ENCODE measurements at regions not wholly inside any gene's neighbourhood (a gene's known extent, or its start where the extent isn't known, plus 50 kb on each side); places are given as distances from the start of the nearest gene placed in this dataset.

- TF ChIP-seq EZH2 (IDR thresholded peaks at IDR 0.05; ENCODE audit: low read length, missing control alignments) = no peak
- TF ChIP-seq CTCF (conservative IDR thresholded peaks at IDR 0.05 in 1 of 2, IDR thresholded peaks at IDR 0.05 in 1 of 2; ENCODE audit: low read depth in 1 of 2, low read length in 2 of 2) = no peak
- no peak for DNase-seq (ENCODE audit: low read depth in 2 of 2)
- Histone ChIP-seq H3K36me3 (ENCODE audit: control insufficient read depth, insufficient read depth, low read length) (no peaks in the 10 kb centered on the region), H3K27me3 (ENCODE audit: control insufficient read depth, insufficient read depth, low read length) (peaks cover 2% of the 10 kb centered on the region), H3K27ac (ENCODE audit: insufficient read depth, low read length) (no peak overlapping the region), H3K9me3 (ENCODE audit: control insufficient read depth, insufficient read depth, low read depth, low read length) (no peaks in the 10 kb centered on the region), H3K4me3 (replicated peaks in 1 of 4; ENCODE audit: control extremely low read depth in 1 of 4, insufficient read depth in 1 of 4, low read depth in 3 of 4, low read length in 4 of 4) (no peak overlapping the region), H2AFZ (ENCODE audit: low read length) (no peak overlapping the region), H3K79me2 (ENCODE audit: control insufficient read depth, insufficient read depth, low read length) (no peaks in the 10 kb centered on the region), H4K20me1 (ENCODE audit: control insufficient read depth, extremely low read depth, insufficient read depth, low read length) (no peaks in the 10 kb centered on the region), H3K4me1 (ENCODE audit: control insufficient read depth, extremely low read depth, insufficient read depth, low read length) (no peaks in the 10 kb centered on the region), H3K4me2 (ENCODE audit: extremely low read depth, insufficient read depth, low read length) (no peak overlapping the region), H3K9ac (ENCODE audit: insufficient read depth, low read length) (no peak overlapping the region)
Observed at GRCh38 chr17:13320046-13320785, 281.5 kb downstream of the HS3ST3A1 start.

- peaks cover 2% of the 10 kb centered on the region for H3K27me3 ChIP-seq (ENCODE audit: control insufficient read depth, insufficient read depth, low read length)
- H3K27ac ChIP-seq (ENCODE audit: insufficient read depth, low read length) = no peak overlapping the region
- H3K4me1 ChIP-seq (ENCODE audit: control insufficient read depth, extremely low read depth, insufficient read depth, low read length) = no peaks in the 10 kb centered on the region
- H3K4me2 ChIP-seq (ENCODE audit: extremely low read depth, insufficient read depth, low read length) = no peak overlapping the region
- H3K36me3 ChIP-seq (ENCODE audit: control insufficient read depth, insufficient read depth, low read length) = no peaks in the 10 kb centered on the region
- TF ChIP-seq CTCF (conservative IDR thresholded peaks at IDR 0.05 in 1 of 2, IDR thresholded peaks at IDR 0.05 in 1 of 2; ENCODE audit: low read depth in 1 of 2, low read length in 2 of 2) (no peak), EZH2 (IDR thresholded peaks at IDR 0.05; ENCODE audit: low read length, missing control alignments) (no peak)
- no peak overlapping the region for H2AFZ ChIP-seq (ENCODE audit: low read length)
- no peak overlapping the region for H3K4me3 ChIP-seq (replicated peaks in 1 of 4; ENCODE audit: control extremely low read depth in 1 of 4, insufficient read depth in 1 of 4, low read depth in 3 of 4, low read length in 4 of 4)
- DNase-seq (ENCODE audit: low read depth in 2 of 2) = no peak
- H3K9me3 ChIP-seq (ENCODE audit: control insufficient read depth, insufficient read depth, low read depth, low read length) = no peaks in the 10 kb centered on the region
- no peaks in the 10 kb centered on the region for H4K20me1 ChIP-seq (ENCODE audit: control insufficient read depth, extremely low read depth, insufficient read depth, low read length)
- no peaks in the 10 kb centered on the region for H3K79me2 ChIP-seq (ENCODE audit: control insufficient read depth, insufficient read depth, low read length)
- H3K9ac ChIP-seq (ENCODE audit: insufficient read depth, low read length) = no peak overlapping the region
Observed at GRCh38 chr17:13316657-13317056, 285.1 kb downstream of the HS3ST3A1 start.

- H3K27ac ChIP-seq (ENCODE audit: insufficient read depth, low read length) = no peak overlapping the region
- peak; percentile 78 to 84 for DNase-seq (ENCODE audit: low read depth in 2 of 2)
- TF ChIP-seq EZH2 (IDR thresholded peaks at IDR 0.05; ENCODE audit: low read length, missing control alignments) (no peak), CTCF (conservative IDR thresholded peaks at IDR 0.05 in 1 of 2, IDR thresholded peaks at IDR 0.05 in 1 of 2; ENCODE audit: low read depth in 1 of 2, low read length in 2 of 2) (no peak)
Observed at GRCh38 chr17:13311306-13311705, 290.4 kb downstream of the HS3ST3A1 start.

More at GRCh38 chr17:13311306-13311705, 290.4 kb downstream of the HS3ST3A1 start:
- H3K79me2 ChIP-seq (ENCODE audit: control insufficient read depth, insufficient read depth, low read length) = no peaks in the 10 kb centered on the region
- H3K4me3 ChIP-seq (replicated peaks in 1 of 4; ENCODE audit: control extremely low read depth in 1 of 4, insufficient read depth in 1 of 4, low read depth in 3 of 4, low read length in 4 of 4) = no peak overlapping the region
- H4K20me1 ChIP-seq (ENCODE audit: control insufficient read depth, extremely low read depth, insufficient read depth, low read length) = no peaks in the 10 kb centered on the region
- H3K4me2 ChIP-seq (ENCODE audit: extremely low read depth, insufficient read depth, low read length) = no peak overlapping the region
- no peak overlapping the region for H3K9ac ChIP-seq (ENCODE audit: insufficient read depth, low read length)
- no peaks in the 10 kb centered on the region for H3K36me3 ChIP-seq (ENCODE audit: control insufficient read depth, insufficient read depth, low read length)
- H2AFZ ChIP-seq (ENCODE audit: low read length) = no peak overlapping the region
- no peaks in the 10 kb centered on the region for H3K9me3 ChIP-seq (ENCODE audit: control insufficient read depth, insufficient read depth, low read depth, low read length)
- H3K4me1 ChIP-seq (ENCODE audit: control insufficient read depth, extremely low read depth, insufficient read depth, low read length) = no peaks in the 10 kb centered on the region
- H3K27me3 ChIP-seq (ENCODE audit: control insufficient read depth, insufficient read depth, low read length) = no peaks in the 10 kb centered on the region

Measured in fibroblast of lung (primary cell).